ENCODE measurements at regions not wholly inside any gene's neighbourhood (a gene's known extent, or its start where the extent isn't known, plus 50 kb on each side); places are given as distances from the start of the nearest gene placed in this dataset.

DNA sequence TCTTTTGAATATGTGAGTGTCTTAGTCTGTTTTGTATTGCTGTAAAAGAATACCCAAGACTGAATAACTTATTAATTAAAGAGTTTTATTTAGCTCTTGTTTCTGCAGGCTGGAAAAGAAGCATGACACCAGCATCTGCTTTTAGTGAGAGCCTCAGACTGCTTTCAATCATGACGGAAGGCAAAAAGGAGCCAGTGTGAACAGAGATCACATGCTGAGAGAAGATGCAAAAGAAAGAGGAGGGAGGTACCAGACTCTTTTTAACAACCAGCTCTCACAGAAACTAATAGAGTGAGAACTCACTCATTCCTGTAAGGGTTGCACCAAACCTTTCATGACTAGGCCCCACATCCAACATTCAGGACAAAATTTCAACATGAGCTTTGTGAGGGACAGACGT lies 101.6 kb upstream of the HNMT start:
- Histone ChIP-seq H3K9me3 (no peaks in the 10 kb centered on the region), H3K27me3 (peaks cover 0 to 3% (median 0%) of the 10 kb centered on the region in 7 donors), H3K27ac (no peak overlapping the region), H3K4me1 (no peaks in the 10 kb centered on the region), H3K36me3 (no peaks in the 10 kb centered on the region), H3K4me3 (no peak overlapping the region)
- WGBS, 2 donors: 81 to 88% methylated on average over 2 of the region's 2 CpGs
- intact Hi-C loops (cut with DNase I): no loop called here
- TF ChIP-seq, protein P1, sequence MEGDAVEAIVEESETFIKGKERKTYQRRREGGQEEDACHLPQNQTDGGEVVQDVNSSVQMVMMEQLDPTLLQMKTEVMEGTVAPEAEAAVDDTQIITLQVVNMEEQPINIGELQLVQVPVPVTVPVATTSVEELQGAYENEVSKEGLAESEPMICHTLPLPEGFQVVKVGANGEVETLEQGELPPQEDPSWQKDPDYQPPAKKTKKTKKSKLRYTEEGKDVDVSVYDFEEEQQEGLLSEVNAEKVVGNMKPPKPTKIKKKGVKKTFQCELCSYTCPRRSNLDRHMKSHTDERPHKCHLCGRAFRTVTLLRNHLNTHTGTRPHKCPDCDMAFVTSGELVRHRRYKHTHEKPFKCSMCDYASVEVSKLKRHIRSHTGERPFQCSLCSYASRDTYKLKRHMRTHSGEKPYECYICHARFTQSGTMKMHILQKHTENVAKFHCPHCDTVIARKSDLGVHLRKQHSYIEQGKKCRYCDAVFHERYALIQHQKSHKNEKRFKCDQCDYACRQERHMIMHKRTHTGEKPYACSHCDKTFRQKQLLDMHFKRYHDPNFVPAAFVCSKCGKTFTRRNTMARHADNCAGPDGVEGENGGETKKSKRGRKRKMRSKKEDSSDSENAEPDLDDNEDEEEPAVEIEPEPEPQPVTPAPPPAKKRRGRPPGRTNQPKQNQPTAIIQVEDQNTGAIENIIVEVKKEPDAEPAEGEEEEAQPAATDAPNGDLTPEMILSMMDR (IDR thresholded peaks at IDR 0.05): no peak
- DNase-seq (no peak), ATAC-seq (no peak)

DNA sequence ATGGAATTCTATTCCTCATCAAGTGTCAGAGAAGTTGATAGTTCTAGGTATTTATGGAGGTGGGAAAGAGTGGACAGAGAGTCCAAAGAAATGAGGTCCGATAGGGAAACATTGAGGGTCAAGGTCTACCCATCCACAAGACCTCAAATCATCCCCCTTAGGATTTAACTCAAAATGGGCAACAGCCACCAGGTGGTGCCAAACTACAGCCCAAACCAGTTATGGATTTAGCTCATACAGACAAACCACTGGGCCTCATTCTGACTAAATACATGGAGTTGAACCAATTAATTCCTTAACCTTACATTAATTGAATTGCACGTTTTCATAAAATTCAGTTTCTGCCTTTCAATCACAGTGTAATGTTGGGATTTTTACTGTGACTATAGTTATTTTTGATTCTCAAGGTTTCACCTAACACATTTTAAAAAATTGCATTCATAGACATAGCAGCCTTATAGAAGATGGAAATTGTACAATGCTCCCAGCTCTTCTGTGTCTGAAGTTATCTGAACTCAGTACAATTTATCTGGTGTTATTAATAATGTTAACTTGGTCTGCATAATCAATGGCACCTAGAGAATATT lies 98.2 kb upstream of the HNMT start:
- Histone ChIP-seq H3K4me3 (no peak overlapping the region), H3K27me3 (peaks cover 0 to 3% (median 0%) of the 10 kb centered on the region in 7 donors), H3K9me3 (no peaks in the 10 kb centered on the region), H3K36me3 (no peaks in the 10 kb centered on the region), H3K4me1 (no peaks in the 10 kb centered on the region), H3K27ac (no peak overlapping the region)
- TF ChIP-seq, protein P1 (IDR thresholded peaks at IDR 0.05): peak in 8 of 9 donors; percentile 9 to 59 (median 45)
- WGBS, 2 donors: 15 to 16% methylated on average over 2 of the region's 2 CpGs
- DNase-seq: peak in 1 of 2 donors; percentile 5
- intact Hi-C loops (cut with DNase I): no loop called here
- no peak for ATAC-seq

DNA sequence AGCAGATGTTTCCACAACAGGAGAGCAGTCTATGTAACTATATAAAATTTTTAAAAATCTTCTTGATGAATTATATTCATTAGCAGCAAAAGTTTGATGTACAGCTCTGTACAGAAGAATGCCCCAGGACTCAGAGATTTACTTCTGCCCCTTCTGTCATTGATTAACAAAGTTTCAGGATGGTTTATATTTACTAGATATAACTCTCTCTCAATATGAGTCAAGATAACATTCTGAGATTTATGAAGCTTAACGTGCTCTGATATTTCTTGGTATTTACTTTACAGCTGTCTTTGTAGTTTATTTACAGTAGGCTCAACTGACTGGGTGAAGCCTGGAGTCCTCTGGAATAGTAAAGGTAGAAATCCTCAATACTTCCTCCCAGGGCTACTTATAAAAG lies 93.6 kb upstream of the HNMT start:
- DNase-seq (no peak), ATAC-seq (no peak)
- TF ChIP-seq, protein P1 (IDR thresholded peaks at IDR 0.05): no peak
- no peaks in the 10 kb centered on the region for H3K36me3 ChIP-seq
- no peak overlapping the region for H3K27ac ChIP-seq
- H3K9me3 ChIP-seq: no peaks in the 10 kb centered on the region
- intact Hi-C loops (cut with DNase I): no loop called here
- no peaks in the 10 kb centered on the region for H3K4me1 ChIP-seq
- WGBS, 2 donors: 37 to 53% methylated on average over 1 of the region's 1 CpG
- no peak overlapping the region for H3K4me3 ChIP-seq
- no peaks in the 10 kb centered on the region for H3K27me3 ChIP-seq

GRCh38 chr2:137872577-137872976 lies 91.7 kb upstream of the HNMT start:
- 80 to 91% methylated on average over 4 of the region's 4 CpGs for WGBS, 2 donors
- H3K27me3 ChIP-seq: no peaks in the 10 kb centered on the region

More at GRCh38 chr2:137872577-137872976, 91.7 kb upstream of the HNMT start:
- Histone ChIP-seq H3K9me3 (no peaks in the 10 kb centered on the region), H3K4me3 (no peak overlapping the region), H3K27ac (no peak overlapping the region), H3K4me1 (no peaks in the 10 kb centered on the region), H3K36me3 (no peaks in the 10 kb centered on the region)
- no peak for ATAC-seq
- TF ChIP-seq, protein P1 (IDR thresholded peaks at IDR 0.05): no peak
- intact Hi-C loops (cut with DNase I): no loop called here
- no peak for DNase-seq

Data from heart right ventricle (tissue), 16 donors.